HepG2 (cell line): ENCODE measurements at regions not wholly inside any gene's neighbourhood (a gene's known extent, or its start where the extent isn't known, plus 50 kb on each side); places are given as distances from the start of the nearest gene placed in this dataset.

Experiments used
- ATAC-seq: fragments of 200-7000 bp; cut with Tn5 transposase; 3 replicates; pipeline ENCODE4 v1.9.1; 2020; ENCODE audit warnings: mild to moderate bottlenecking, moderate library complexity
- BruUV-seq: library from RNA; stranded (reverse); fragments of 400-500 nt; replicated peaks from 2 replicates; lab custom pipeline; 2021; lab: Mats Ljungman, UMichigan
- CTCF ChIA-PET: fragments of 300-600 bp; formaldehyde crosslinking; extraction: SDS; loops from one replicate; lab custom pipeline; 2021; ENCODE audit warnings: low total read pairs, inconsistent platforms, low intra/inter-chr PET ratio; lab: Yijun Ruan, JAX
- POLR2A ChIA-PET: fragments of 350-600 bp; sonication (Branson Sonifier 250); formaldehyde crosslinking; loops from one replicate; lab custom pipeline; 2020; ENCODE audit warnings: antibody characterized with exemption, inconsistent platforms; lab: Yijun Ruan, JAX
- DNase-seq: peaks from one replicate; pipeline ENCODE4 v3.0.0-alpha.2; 2015; ENCODE audit warnings: low spot score
- FAIRE-seq: peaks from 3 replicates; lab custom pipeline; 2011; peaks lifted over from hg19 to GRCh38; lab: Jason Lieb, UNC
- H2AFZ ChIP-seq: one replicate; pipeline ENCODE4 v1.6.1; 2011; ENCODE audit warnings: low read length, inconsistent platforms
- H3K27ac ChIP-seq: fragments of 300-600 bp; 3 replicates; pipeline ENCODE4 v1.8.0; 2011; ENCODE audit warnings: mixed run types, mild to moderate bottlenecking, mixed read lengths, low read length, inconsistent platforms; ENCODE audit not compliant: insufficient read depth; ENCODE audit errors: extremely low read length
- H3K27me3 ChIP-seq, 2 experiments: fragments of 200-600 bp in 1 of 2; 2 replicates in 1 of 2; 3 replicates in 1 of 2; pipeline versions ENCODE4 v1.6.0 to v1.8.0; 2011; ENCODE audit warnings: low read length in 2 of 2, mild to moderate bottlenecking in 2 of 2, moderate library complexity in 2 of 2, inconsistent platforms in 1 of 2; ENCODE audit not compliant: insufficient read depth in 2 of 2, control insufficient read depth in 1 of 2
- H3K36me3 ChIP-seq, 2 experiments: fragments of 200-600 bp in 1 of 2; replicated peaks in 1 of 2; 2 replicates in 1 of 2; 3 replicates in 1 of 2; pipeline versions ENCODE4 v1.5.1 to v1.8.0; 2011; ENCODE audit warnings: low read length in 2 of 2, inconsistent platforms in 1 of 2; ENCODE audit not compliant: insufficient read depth in 2 of 2, control insufficient read depth in 1 of 2
- H3K4me1 ChIP-seq: 2 replicates; pipeline ENCODE4 v1.5.1; 2012; ENCODE audit warnings: low read length, inconsistent platforms; ENCODE audit not compliant: insufficient read depth
- H3K4me2 ChIP-seq: 2 replicates; pipeline ENCODE4 v1.6.0; 2011; ENCODE audit warnings: low read depth, low read length, inconsistent platforms
- H3K4me3 ChIP-seq, 3 experiments: fragments of 200-600 bp in 1 of 3; sonication (generic), shearing (Covaris generic) in 1 of 3; replicated peaks in 1 of 3; 2 replicates each; pipeline ENCODE4 v1.5.1; 2011 to 2016; ENCODE audit warnings: low read length in 3 of 3, inconsistent platforms in 2 of 3, low read depth in 2 of 3, mild to moderate bottlenecking in 2 of 3, control low read depth in 1 of 3, mixed read lengths in 1 of 3; ENCODE audit not compliant: insufficient read depth in 1 of 3
- H3K79me2 ChIP-seq: one replicate; pipeline ENCODE4 v1.6.1; 2011; ENCODE audit warnings: low read length, inconsistent platforms; ENCODE audit not compliant: insufficient read depth
- H3K9ac ChIP-seq: 2 replicates; pipeline ENCODE4 v1.6.0; 2011; ENCODE audit warnings: mild to moderate bottlenecking, low read depth, low read length, inconsistent platforms; ENCODE audit not compliant: insufficient read depth
- H3K9me3 ChIP-seq: 2 replicates; pipeline ENCODE4 v1.5.1; 2012; ENCODE audit warnings: mild to moderate bottlenecking, low read length
- H4K20me1 ChIP-seq: 2 replicates; pipeline ENCODE4 v1.6.0; 2011; ENCODE audit warnings: inconsistent platforms, mild to moderate bottlenecking, low read length, moderate library complexity; ENCODE audit not compliant: insufficient read depth
- AGO1 ChIP-seq: fragments of 200-400 bp; formaldehyde crosslinking; IDR thresholded peaks from 2 replicates; pipeline ENCODE4 v1.6.1; 2017; ENCODE audit warnings: mild to moderate bottlenecking, low read depth, low read length, moderate library complexity; ENCODE audit not compliant: poor library complexity, severe bottlenecking
- ETS1 ChIP-seq: sonication (generic); formaldehyde crosslinking; IDR thresholded peaks from 2 replicates; pipeline ENCODE4 v1.4.0; 2020; ENCODE audit warnings: missing genetic modification reagents
- MED1 ChIP-seq: sonication (generic); formaldehyde crosslinking; IDR thresholded peaks from 2 replicates; pipeline ENCODE4 v1.4.0; 2020; ENCODE audit warnings: missing genetic modification reagents
- SNAI1 ChIP-seq: sonication (generic); formaldehyde crosslinking; IDR thresholded peaks from 2 replicates; pipeline ENCODE4 v1.5.0; 2020; ENCODE audit warnings: mild to moderate bottlenecking, missing genetic modification reagents, borderline replicate concordance
- SP4 ChIP-seq: sonication (generic); formaldehyde crosslinking; IDR thresholded peaks from 2 replicates; pipeline ENCODE4 v1.8.1; 2023; ENCODE audit warnings: mild to moderate bottlenecking, missing genetic modification reagents
- TOPORS ChIP-seq: sonication (generic); formaldehyde crosslinking; IDR thresholded peaks from 2 replicates; pipeline ENCODE4 v1.8.0; 2023; ENCODE audit warnings: mild to moderate bottlenecking, missing genetic modification reagents
- YEATS2 ChIP-seq: sonication (generic); formaldehyde crosslinking; IDR thresholded peaks from 2 replicates; pipeline ENCODE4 v1.4.0; 2020; ENCODE audit warnings: missing genetic modification reagents, borderline replicate concordance
- ZBTB20 ChIP-seq: sonication (generic); formaldehyde crosslinking; IDR thresholded peaks from 2 replicates; pipeline ENCODE4 v1.8.1; 2023; ENCODE audit warnings: missing genetic modification reagents, low read depth, mild to moderate bottlenecking, borderline replicate concordance
- ZNF3 ChIP-seq: IDR thresholded peaks from 2 replicates; pipeline ENCODE4 v1.7.0; 2017; ENCODE audit warnings: inconsistent platforms
- ZNF326 ChIP-seq: sonication (generic); formaldehyde crosslinking; IDR thresholded peaks from 2 replicates; pipeline ENCODE4 v1.4.0; 2020; ENCODE audit warnings: missing genetic modification reagents, borderline replicate concordance
- ZNF766 ChIP-seq: sonication (generic); formaldehyde crosslinking; IDR thresholded peaks from 2 replicates; pipeline ENCODE4 v1.5.0; 2020; ENCODE audit warnings: missing genetic modification reagents, borderline replicate concordance
- WGBS: methylation state at CpG from one replicate; pipeline ENCODE4 v1.1.6; 2017; ENCODE audit warnings: low lambda C conversion rate; 5-methylcytosine and 5-hydroxymethylcytosine counted together
- in situ Hi-C: cut with HindIII; loops from 2 replicates; pipeline ENCODE4 v1.10.0; 2017; ENCODE audit warnings: low pct_unique_long_range_greater_than_20kb; ENCODE audit not compliant: extremely low pct_ligation_motif_present
- intact Hi-C: fragments of 100-400 bp; cut with micrococcal nuclease; formaldehyde crosslinking; loops from one replicate; pipeline ENCODE4 v1.10.0; 2022; ENCODE audit not compliant: unreplicated experiment

- Histone ChIP-seq H3K4me1 (no peaks in the 10 kb centered on the region), H2AFZ (no peak overlapping the region), H4K20me1 (no peaks in the 10 kb centered on the region), H3K9ac (no peak overlapping the region), H3K79me2 (no peaks in the 10 kb centered on the region), H3K27me3 (no peaks in the 10 kb centered on the region), H3K27ac (no peak overlapping the region), H3K4me2 (no peak overlapping the region), H3K36me3 (no peaks in the 10 kb centered on the region), H3K4me3 (no peak overlapping the region), H3K9me3 (no peaks in the 10 kb centered on the region)
- FAIRE-seq, result no peak
- in situ Hi-C loops, result no loop called here
- ChIA-PET CTCF (no interaction called here), POLR2A (no interaction called here)
- no peak for TF ChIP-seq ZNF326 (CRISPR knock-in tag)
- no peak for TF ChIP-seq ETS1 (CRISPR knock-in tag)
- no peak for TF ChIP-seq ZNF766 (CRISPR knock-in tag)
- no peak for TF ChIP-seq MED1 (CRISPR knock-in tag)
- TF ChIP-seq ZNF3 (CRISPR knock-in tag), result no peak
- no peak for TF ChIP-seq SP4 (CRISPR knock-in tag)
- no peak for TF ChIP-seq AGO1
- no peak for TF ChIP-seq SNAI1 (CRISPR knock-in tag)
- no peak for TF ChIP-seq TOPORS (CRISPR knock-in tag)
- TF ChIP-seq YEATS2 (CRISPR knock-in tag), result no peak
- no peak for TF ChIP-seq ZBTB20 (CRISPR knock-in tag)
- WGBS, result 0% methylated on average over 5 of the region's 6 CpGs
- no peak for ATAC-seq
- BruUV-seq, result no TSS peak
- no peak for DNase-seq
- intact Hi-C loops, result no loop called here
Measured at GRCh38 chrX:124239911-124240310, 92.5 kb upstream of the TEX13D start.
